Keratinocyte (primary cell): ENCODE measurements at regions not wholly inside any gene's neighbourhood (a gene's known extent, or its start where the extent isn't known, plus 50 kb on each side); places are given as distances from the start of the nearest gene placed in this dataset.

Experiments used
- DNase-seq: peaks from one replicate; pipeline ENCODE4 v3.0.0-alpha.2; 2011; ENCODE audit warnings: low read depth, missing footprints, low spot score
- FAIRE-seq: peaks from 2 replicates; lab custom pipeline; 2011; peaks lifted over from hg19 to GRCh38; lab: Jason Lieb, UNC
- H2AFZ ChIP-seq: 2 replicates; pipeline ENCODE4 v1.6.0; 2012; ENCODE audit warnings: low read length, control low read depth, inconsistent platforms; ENCODE audit not compliant: control insufficient read depth
- H3K27ac ChIP-seq: 2 replicates; pipeline ENCODE4 v1.5.1; 2011; ENCODE audit warnings: low read length; ENCODE audit not compliant: control insufficient read depth, insufficient read depth
- H3K27me3 ChIP-seq: 3 replicates; pipeline ENCODE4 v1.6.0; 2011; ENCODE audit warnings: low read length; ENCODE audit not compliant: control insufficient read depth, insufficient read depth; ENCODE audit errors: extremely low read depth
- H3K36me3 ChIP-seq, 2 experiments: 2 replicates in 1 of 2; 3 replicates in 1 of 2; pipeline ENCODE4 v1.5.1; 2011; ENCODE audit warnings: low read length in 2 of 2, mild to moderate bottlenecking in 1 of 2; ENCODE audit not compliant: control insufficient read depth in 2 of 2, insufficient read depth in 2 of 2; ENCODE audit errors: extremely low read depth in 1 of 2
- H3K4me1 ChIP-seq: 3 replicates; pipeline ENCODE4 v1.5.1; 2011; ENCODE audit warnings: low read length; ENCODE audit not compliant: control insufficient read depth, insufficient read depth; ENCODE audit errors: extremely low read depth
- H3K4me2 ChIP-seq: 3 replicates; pipeline ENCODE4 v1.6.0; 2011; ENCODE audit warnings: low read depth, low read length; ENCODE audit not compliant: control insufficient read depth, insufficient read depth; ENCODE audit errors: extremely low read depth
- H3K4me3 ChIP-seq, 3 experiments: fragments of 200-600 bp in 1 of 3; sonication (generic) in 1 of 3; 2 replicates in 2 of 3; 3 replicates in 1 of 3; pipeline ENCODE4 v1.5.1; 2011 to 2016; ENCODE audit warnings: low read length in 3 of 3, mild to moderate bottlenecking in 3 of 3, control low read depth in 2 of 3, inconsistent platforms in 1 of 3, low read depth in 1 of 3, mixed read lengths in 1 of 3, mixed run types in 1 of 3, moderate library complexity in 1 of 3; ENCODE audit not compliant: control insufficient read depth in 2 of 3, insufficient read depth in 2 of 3; ENCODE audit errors: extremely low read depth in 1 of 3
- H3K79me2 ChIP-seq: 2 replicates; pipeline ENCODE4 v1.6.0; 2012; ENCODE audit warnings: low read length; ENCODE audit not compliant: control insufficient read depth, insufficient read depth
- H3K9ac ChIP-seq: 3 replicates; pipeline ENCODE4 v1.6.0; 2011; ENCODE audit warnings: low read length; ENCODE audit not compliant: control insufficient read depth, insufficient read depth; ENCODE audit errors: extremely low read depth
- H3K9me1 ChIP-seq: 3 replicates; pipeline ENCODE4 v1.6.0; 2011; ENCODE audit warnings: low read length; ENCODE audit not compliant: control insufficient read depth, insufficient read depth; ENCODE audit errors: extremely low read depth
- H3K9me3 ChIP-seq: 2 replicates; pipeline ENCODE4 v1.5.1; 2012; ENCODE audit warnings: low read depth, low read length; ENCODE audit not compliant: control insufficient read depth
- H4K20me1 ChIP-seq: 3 replicates; pipeline ENCODE4 v1.6.0; 2011; ENCODE audit warnings: low read length; ENCODE audit not compliant: control insufficient read depth, insufficient read depth; ENCODE audit errors: extremely low read depth
- EZH2 ChIP-seq: IDR thresholded peaks from one replicate; pipeline ENCODE4 v1.6.1; 2012; ENCODE audit warnings: inconsistent platforms, mild to moderate bottlenecking, low read length, moderate library complexity
- dilution Hi-C: fragments of 300-500 bp; cut with MboI; formaldehyde crosslinking; loops from one replicate; pipeline ENCODE4 v1.7.0; 2020; ENCODE audit warnings: low sequenced_read_pairs; ENCODE audit not compliant: extremely low pct_ligation_motif_present
- TF ChIP-seq, protein P1 (sequence below), 3 experiments: IDR thresholded peaks in 1 of 3; conservative IDR thresholded peaks in 1 of 3; optimal IDR thresholded peaks in 1 of 3; 2 replicates in 2 of 3; 3 replicates in 1 of 3; pipeline versions ENCODE3 to v1.5.1; 2011; ENCODE audit warnings: low read length in 3 of 3, mild to moderate bottlenecking in 3 of 3, moderate library complexity in 2 of 3, control low read depth in 1 of 3, inconsistent platforms in 1 of 3; ENCODE audit not compliant: insufficient read depth in 2 of 3; ENCODE audit errors: extremely low read depth in 1 of 3

DNA sequence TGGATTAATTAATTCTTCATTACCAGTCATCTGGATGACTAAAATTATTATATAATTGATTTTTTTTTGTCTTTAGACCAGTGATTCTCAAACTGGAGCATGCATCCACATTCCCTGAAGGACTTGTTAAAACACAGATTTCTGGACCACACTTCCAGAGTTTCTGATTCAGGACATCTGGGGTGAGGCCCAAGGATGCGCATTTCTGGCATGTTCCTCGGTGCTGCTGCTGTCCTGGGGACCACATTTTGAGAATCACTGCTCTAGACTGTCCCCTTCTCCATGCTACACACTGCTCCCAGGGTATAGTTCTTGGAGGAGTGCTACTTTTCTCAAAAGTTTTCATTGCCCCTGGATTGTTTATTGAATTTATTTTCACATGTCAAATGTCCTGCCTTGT is 145.0 kb downstream of the RNF144B start:
- no peak overlapping the region for H3K27ac ChIP-seq
- no peaks in the 10 kb centered on the region for H3K9me1 ChIP-seq
- no peak overlapping the region for H3K4me2 ChIP-seq
- TF ChIP-seq, protein P1, sequence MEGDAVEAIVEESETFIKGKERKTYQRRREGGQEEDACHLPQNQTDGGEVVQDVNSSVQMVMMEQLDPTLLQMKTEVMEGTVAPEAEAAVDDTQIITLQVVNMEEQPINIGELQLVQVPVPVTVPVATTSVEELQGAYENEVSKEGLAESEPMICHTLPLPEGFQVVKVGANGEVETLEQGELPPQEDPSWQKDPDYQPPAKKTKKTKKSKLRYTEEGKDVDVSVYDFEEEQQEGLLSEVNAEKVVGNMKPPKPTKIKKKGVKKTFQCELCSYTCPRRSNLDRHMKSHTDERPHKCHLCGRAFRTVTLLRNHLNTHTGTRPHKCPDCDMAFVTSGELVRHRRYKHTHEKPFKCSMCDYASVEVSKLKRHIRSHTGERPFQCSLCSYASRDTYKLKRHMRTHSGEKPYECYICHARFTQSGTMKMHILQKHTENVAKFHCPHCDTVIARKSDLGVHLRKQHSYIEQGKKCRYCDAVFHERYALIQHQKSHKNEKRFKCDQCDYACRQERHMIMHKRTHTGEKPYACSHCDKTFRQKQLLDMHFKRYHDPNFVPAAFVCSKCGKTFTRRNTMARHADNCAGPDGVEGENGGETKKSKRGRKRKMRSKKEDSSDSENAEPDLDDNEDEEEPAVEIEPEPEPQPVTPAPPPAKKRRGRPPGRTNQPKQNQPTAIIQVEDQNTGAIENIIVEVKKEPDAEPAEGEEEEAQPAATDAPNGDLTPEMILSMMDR (optimal IDR thresholded peaks at IDR 0.05 in 1 of 3, IDR thresholded peaks at IDR 0.05 in 1 of 3, conservative IDR thresholded peaks at IDR 0.05 in 1 of 3; ENCODE audit: extremely low read depth in 1 of 3, insufficient read depth in 2 of 3, low read length in 3 of 3), result no peak
- TF ChIP-seq EZH2, result no peak
- DNase-seq, result no peak
- peaks cover 5% of the 10 kb centered on the region for H3K27me3 ChIP-seq
- no peak overlapping the region for H3K9ac ChIP-seq
- H3K36me3 ChIP-seq, result no peaks in the 10 kb centered on the region
- dilution Hi-C loops, result no loop called here
- no peaks in the 10 kb centered on the region for H3K79me2 ChIP-seq
- FAIRE-seq, result no peak
- no peaks in the 10 kb centered on the region for H3K9me3 ChIP-seq
- H2AFZ ChIP-seq, result no peak overlapping the region
- H3K4me1 ChIP-seq, result peaks cover 3% of the 10 kb centered on the region
- no peaks in the 10 kb centered on the region for H4K20me1 ChIP-seq
- no peak overlapping the region for H3K4me3 ChIP-seq

DNA sequence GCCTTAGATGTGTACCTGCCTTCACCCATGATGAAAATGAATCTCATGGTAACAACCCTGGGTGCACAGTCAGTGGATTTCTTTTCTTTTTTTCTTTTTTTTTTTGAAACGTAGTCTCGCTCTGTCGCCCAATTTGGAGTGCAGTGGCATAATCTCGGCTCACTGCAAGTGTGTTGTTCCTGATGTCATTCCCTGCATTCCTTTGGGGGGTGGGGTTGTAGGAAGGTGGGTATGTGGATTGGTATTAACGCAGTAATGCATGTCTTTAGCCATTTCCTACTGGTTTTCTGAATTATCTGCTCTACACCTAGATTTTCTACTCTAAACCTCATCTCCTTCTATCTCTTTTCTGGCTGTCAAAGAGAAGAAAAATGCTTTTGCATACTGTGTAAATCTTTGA is 146.6 kb downstream of the RNF144B start:
- H3K9ac ChIP-seq, result no peak overlapping the region
- H3K27me3 ChIP-seq, result peaks cover 5% of the 10 kb centered on the region
- H3K27ac ChIP-seq, result no peak overlapping the region
- H3K79me2 ChIP-seq, result no peaks in the 10 kb centered on the region
- dilution Hi-C loops, result no loop called here
- H3K4me1 ChIP-seq, result peaks cover 3% of the 10 kb centered on the region
- no peak overlapping the region for H2AFZ ChIP-seq
- H4K20me1 ChIP-seq, result no peaks in the 10 kb centered on the region
- H3K4me3 ChIP-seq, result no peak overlapping the region
- TF ChIP-seq, protein P1 (optimal IDR thresholded peaks at IDR 0.05 in 1 of 3, IDR thresholded peaks at IDR 0.05 in 1 of 3, conservative IDR thresholded peaks at IDR 0.05 in 1 of 3; ENCODE audit: extremely low read depth in 1 of 3, insufficient read depth in 2 of 3, low read length in 3 of 3), result no peak
- TF ChIP-seq EZH2, result no peak
- no peaks in the 10 kb centered on the region for H3K9me1 ChIP-seq
- DNase-seq, result no peak
- no peaks in the 10 kb centered on the region for H3K36me3 ChIP-seq
- no peak overlapping the region for H3K4me2 ChIP-seq
- FAIRE-seq, result no peak
- no peaks in the 10 kb centered on the region for H3K9me3 ChIP-seq
